OCI-LY1 (cell line): ENCODE measurements at regions not wholly inside any gene's neighbourhood (a gene's known extent, or its start where the extent isn't known, plus 50 kb on each side); places are given as distances from the start of the nearest gene placed in this dataset.
"Not testable (repeated sequence)": the region's sequence is repeated elsewhere in the genome, so short reads cannot be mapped to it uniquely, and the experiment has no call there.

Experiments used
- H2AFZ ChIP-seq: fragments of 200-600 bp; sonication (generic), shearing (Covaris generic); 2 replicates; pipeline ENCODE4 v1.6.0; 2014; ENCODE audit warnings: antibody characterized with exemption, mild to moderate bottlenecking, low read length
- H3F3A ChIP-seq: fragments of 200-600 bp; sonication (generic), shearing (Covaris generic); 2 replicates; pipeline ENCODE4 v1.6.0; 2014; ENCODE audit warnings: mild to moderate bottlenecking, antibody characterized with exemption, low read length, moderate library complexity; ENCODE audit not compliant: insufficient read depth
- H3K27ac ChIP-seq: fragments of 200-600 bp; sonication (generic); 2 replicates; pipeline ENCODE4 v1.5.1; 2014; ENCODE audit warnings: low read length, mixed run types, mild to moderate bottlenecking, low read depth; ENCODE audit not compliant: poor library complexity, severe bottlenecking
- H3K27me3 ChIP-seq: fragments of 200-600 bp; sonication (generic); 2 replicates; pipeline ENCODE4 v1.6.0; 2014; ENCODE audit warnings: antibody characterized with exemption, mild to moderate bottlenecking, low read length, moderate library complexity; ENCODE audit not compliant: insufficient read depth
- H3K36me3 ChIP-seq: fragments of 200-600 bp; sonication (generic); 2 replicates; pipeline ENCODE4 v1.6.1; 2014; ENCODE audit warnings: mild to moderate bottlenecking, antibody characterized with exemption, low read length, moderate library complexity, mixed read lengths; ENCODE audit not compliant: insufficient read depth
- H3K4me1 ChIP-seq: fragments of 200-600 bp; sonication (generic); 2 replicates; pipeline ENCODE4 v1.5.1; 2014; ENCODE audit warnings: mild to moderate bottlenecking, low read length, moderate library complexity; ENCODE audit not compliant: insufficient read depth, severe bottlenecking
- H3K4me2 ChIP-seq: fragments of 200-600 bp; sonication (generic), shearing (Covaris generic); 2 replicates; pipeline ENCODE4 v1.6.1; 2014; ENCODE audit warnings: low read length
- H3K4me3 ChIP-seq: fragments of 200-600 bp; sonication (generic); 2 replicates; pipeline ENCODE4 v1.5.1; 2014; ENCODE audit warnings: low read length, low read depth, mild to moderate bottlenecking, mixed read lengths; ENCODE audit not compliant: poor library complexity, severe bottlenecking
- H3K79me2 ChIP-seq: fragments of 200-600 bp; shearing (Covaris generic); 2 replicates; pipeline ENCODE4 v1.6.1; 2016; ENCODE audit warnings: mixed run types, low read length, mixed read lengths; ENCODE audit not compliant: insufficient read depth
- H3K9ac ChIP-seq: fragments of 200-600 bp; sonication (generic), shearing (Covaris generic); 2 replicates; pipeline ENCODE4 v1.6.1; 2014; ENCODE audit warnings: mild to moderate bottlenecking, low read length, mixed read lengths
- H3K9me2 ChIP-seq: fragments of 200-600 bp; sonication (generic), shearing (Covaris generic); 2 replicates; pipeline ENCODE4 v1.6.1; 2014; ENCODE audit warnings: low read depth, mild to moderate bottlenecking, low read length, mixed read lengths
- H3K9me3 ChIP-seq: fragments of 200-600 bp; shearing (Covaris generic); 2 replicates; pipeline ENCODE4 v1.6.1; 2014; ENCODE audit warnings: low read length, mixed read lengths
- H4K20me1 ChIP-seq: fragments of 200-600 bp; sonication (generic), shearing (Covaris generic); 2 replicates; pipeline ENCODE4 v1.6.0; 2016; ENCODE audit warnings: mild to moderate bottlenecking, low read length; ENCODE audit not compliant: insufficient read depth
- EZH2 ChIP-seq: fragments of 200-600 bp; sonication (generic), shearing (Covaris generic); IDR thresholded peaks from 2 replicates; pipeline ENCODE4 v1.8.0; 2017; ENCODE audit warnings: borderline replicate concordance, mixed run types, mild to moderate bottlenecking, antibody characterized with exemption, low read length, moderate library complexity, mixed read lengths
- TF ChIP-seq, protein P1 (sequence below): fragments of 200-600 bp; sonication (generic), shearing (Covaris generic); IDR thresholded peaks from 2 replicates; pipeline ENCODE4 v1.5.1; 2017; ENCODE audit warnings: mild to moderate bottlenecking, antibody characterized with exemption, low read length, moderate library complexity, mixed read lengths

DNA sequence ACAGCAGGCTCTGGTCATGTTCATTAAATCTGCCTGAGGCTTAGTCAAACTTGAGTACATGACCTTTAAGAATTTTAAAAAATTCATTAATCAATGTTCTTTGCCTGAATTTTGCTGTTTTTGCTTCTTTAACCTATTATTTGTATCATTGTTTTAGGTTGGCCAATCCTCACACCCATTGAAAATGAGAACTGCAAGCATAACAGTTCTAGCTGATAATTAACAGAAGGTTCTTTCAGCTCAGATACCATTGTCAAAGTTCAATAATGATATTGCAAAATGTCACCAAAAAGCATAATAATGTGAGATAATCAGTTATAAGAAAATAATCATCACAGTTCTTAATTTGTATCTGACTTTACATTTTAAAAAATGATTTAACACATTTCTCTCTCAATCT lies 583.1 kb downstream of the TFAP2A start:
- Histone ChIP-seq H3K27ac (no peak overlapping the region), H3K4me3 (no peak overlapping the region), H3K79me2 (no peaks in the 10 kb centered on the region), H3K36me3 (no peaks in the 10 kb centered on the region), H3K4me2 (no peak overlapping the region), H3K4me1 (no peaks in the 10 kb centered on the region), H3K9me3 (no peaks in the 10 kb centered on the region), H2AFZ (no peak overlapping the region), H3K9ac (no peak overlapping the region), H4K20me1 (no peaks in the 10 kb centered on the region), H3K9me2 (no peaks in the 10 kb centered on the region), H3K27me3 (no peaks in the 10 kb centered on the region), H3F3A (no peaks in the 10 kb centered on the region)
- no peak for TF ChIP-seq EZH2
- TF ChIP-seq, protein P1, sequence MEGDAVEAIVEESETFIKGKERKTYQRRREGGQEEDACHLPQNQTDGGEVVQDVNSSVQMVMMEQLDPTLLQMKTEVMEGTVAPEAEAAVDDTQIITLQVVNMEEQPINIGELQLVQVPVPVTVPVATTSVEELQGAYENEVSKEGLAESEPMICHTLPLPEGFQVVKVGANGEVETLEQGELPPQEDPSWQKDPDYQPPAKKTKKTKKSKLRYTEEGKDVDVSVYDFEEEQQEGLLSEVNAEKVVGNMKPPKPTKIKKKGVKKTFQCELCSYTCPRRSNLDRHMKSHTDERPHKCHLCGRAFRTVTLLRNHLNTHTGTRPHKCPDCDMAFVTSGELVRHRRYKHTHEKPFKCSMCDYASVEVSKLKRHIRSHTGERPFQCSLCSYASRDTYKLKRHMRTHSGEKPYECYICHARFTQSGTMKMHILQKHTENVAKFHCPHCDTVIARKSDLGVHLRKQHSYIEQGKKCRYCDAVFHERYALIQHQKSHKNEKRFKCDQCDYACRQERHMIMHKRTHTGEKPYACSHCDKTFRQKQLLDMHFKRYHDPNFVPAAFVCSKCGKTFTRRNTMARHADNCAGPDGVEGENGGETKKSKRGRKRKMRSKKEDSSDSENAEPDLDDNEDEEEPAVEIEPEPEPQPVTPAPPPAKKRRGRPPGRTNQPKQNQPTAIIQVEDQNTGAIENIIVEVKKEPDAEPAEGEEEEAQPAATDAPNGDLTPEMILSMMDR: no peak

DNA sequence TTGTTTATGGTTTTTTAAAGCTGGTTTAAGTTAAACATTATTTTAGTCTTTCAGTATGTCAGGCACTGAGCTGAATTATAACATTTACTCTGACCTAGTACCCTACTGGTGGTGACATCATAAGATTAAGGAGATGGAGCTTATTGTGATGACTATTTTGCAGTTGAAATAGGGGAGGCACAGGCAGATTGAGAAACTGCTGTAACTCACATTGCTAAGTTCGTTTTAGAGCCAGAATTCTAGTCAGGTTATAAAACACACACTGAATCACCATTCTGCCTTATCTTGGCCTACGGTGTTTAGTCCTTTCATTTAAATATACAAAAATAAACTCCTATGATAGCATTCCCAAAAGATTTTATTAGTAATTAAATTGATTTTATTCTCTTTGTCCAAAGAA lies 584.1 kb downstream of the TFAP2A start:
- H3K4me1 ChIP-seq: no peaks in the 10 kb centered on the region
- no peaks in the 10 kb centered on the region for H3K9me3 ChIP-seq
- H3F3A ChIP-seq: no peaks in the 10 kb centered on the region
- H3K4me3 ChIP-seq: no peak overlapping the region
- H3K27me3 ChIP-seq: no peaks in the 10 kb centered on the region
- no peak for TF ChIP-seq EZH2
- TF ChIP-seq, protein P1: no peak
- H3K27ac ChIP-seq: no peak overlapping the region
- H3K9me2 ChIP-seq: no peaks in the 10 kb centered on the region
- no peaks in the 10 kb centered on the region for H3K79me2 ChIP-seq
- H3K9ac ChIP-seq: no peak overlapping the region
- H3K4me2 ChIP-seq: no peak overlapping the region
- no peaks in the 10 kb centered on the region for H4K20me1 ChIP-seq
- H3K36me3 ChIP-seq: no peaks in the 10 kb centered on the region
- H2AFZ ChIP-seq: no peak overlapping the region

DNA sequence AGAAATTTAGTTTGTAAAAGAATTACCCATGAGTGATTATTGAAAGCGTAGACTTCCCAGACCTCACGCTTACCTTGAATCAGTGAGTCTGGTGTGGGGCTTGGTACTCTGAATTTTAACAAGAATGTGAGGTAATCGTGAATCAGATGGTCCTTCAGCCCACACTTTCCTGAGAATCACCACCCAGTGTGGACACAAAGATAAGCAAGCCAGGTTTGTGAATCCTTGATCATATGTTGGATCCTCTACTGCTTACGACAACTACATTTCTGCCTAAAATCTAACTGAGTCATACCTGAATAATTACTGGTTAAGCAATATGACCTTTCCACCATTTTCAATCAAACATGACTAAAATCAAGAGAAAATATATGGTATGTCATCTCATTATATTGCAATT lies 589.3 kb downstream of the TFAP2A start:
- TF ChIP-seq, protein P1: no peak
- TF ChIP-seq EZH2: no peak
- Histone ChIP-seq H3K27me3 (no peaks in the 10 kb centered on the region), H3K36me3 (no peaks in the 10 kb centered on the region), H3K27ac (no peak overlapping the region), H4K20me1 (no peaks in the 10 kb centered on the region), H3K9ac (no peak overlapping the region), H3F3A (no peaks in the 10 kb centered on the region), H3K79me2 (no peaks in the 10 kb centered on the region), H3K4me3 (no peak overlapping the region), H2AFZ (no peak overlapping the region), H3K9me3 (no peaks in the 10 kb centered on the region), H3K4me1 (no peaks in the 10 kb centered on the region), H3K9me2 (no peaks in the 10 kb centered on the region), H3K4me2 (no peak overlapping the region)

DNA sequence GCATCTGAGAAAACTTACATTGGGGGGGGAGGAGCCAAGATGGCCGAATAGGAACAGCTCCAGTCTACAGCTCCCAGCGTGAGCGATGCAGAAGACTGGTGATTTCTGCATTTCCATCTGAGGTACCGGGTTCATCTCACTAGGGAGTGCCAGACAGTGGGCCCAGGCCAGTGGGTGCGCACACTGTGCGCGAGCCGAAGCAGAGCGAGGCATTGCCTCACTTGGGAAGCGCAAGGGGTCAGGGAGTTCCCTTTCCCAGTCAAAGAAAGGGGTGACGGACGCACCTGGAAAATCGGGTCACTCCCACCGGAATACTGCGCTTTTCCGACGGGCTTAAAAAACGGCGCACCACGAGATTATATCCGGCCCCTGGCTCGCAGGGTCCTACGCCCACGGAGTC lies 604.1 kb downstream of the TFAP2A start:
- H2AFZ ChIP-seq, H3K4me3 ChIP-seq, H3K36me3 ChIP-seq, H3K27ac ChIP-seq, H3K4me2 ChIP-seq, H3K27me3 ChIP-seq, H3K4me1 ChIP-seq, H3K79me2 ChIP-seq, H3F3A ChIP-seq, H3K9me3 ChIP-seq, H3K9me2 ChIP-seq, H3K9ac ChIP-seq, H4K20me1 ChIP-seq: not testable (repeated sequence)
